Cardiac muscle cell (in vitro differentiated cells and primary cell): ENCODE measurements at regions not wholly inside any gene's neighbourhood (a gene's known extent, or its start where the extent isn't known, plus 50 kb on each side); places are given as distances from the start of the nearest gene placed in this dataset.

Experiments used
- DNase-seq, 2 donors: peaks; one replicate each; pipeline versions ENCODE4 v3.0.0 to v3.0.0-alpha.2; 2010 to 2017; ENCODE audit warnings: low read depth in 1 of 2, low spot score in 1 of 2
- H3K27ac ChIP-seq: fragments of 200-600 bp; sonication (generic); 2 replicates; pipeline ENCODE4 v1.5.1; 2016
- H3K27me3 ChIP-seq: fragments of 200-600 bp; sonication (generic); 2 replicates; pipeline ENCODE4 v1.6.0; 2016; ENCODE audit warnings: control low read depth
- H3K36me3 ChIP-seq: fragments of 200-600 bp; sonication (generic); 2 replicates; pipeline ENCODE4 v1.5.1; 2016; ENCODE audit warnings: control low read depth
- H3K4me1 ChIP-seq: fragments of 200-600 bp; sonication (generic); 2 replicates; pipeline ENCODE4 v1.8.1; 2017; ENCODE audit warnings: low read depth, mild to moderate bottlenecking, mixed run types
- H3K4me3 ChIP-seq: fragments of 200-600 bp; sonication (generic); 2 replicates; pipeline ENCODE4 v1.5.1; 2016; ENCODE audit warnings: mild to moderate bottlenecking
- H3K9me3 ChIP-seq: fragments of 200-600 bp; sonication (generic); 2 replicates; pipeline ENCODE4 v1.5.1; 2017; ENCODE audit warnings: low read depth, mild to moderate bottlenecking, control low read depth
- CTCF ChIP-seq: IDR thresholded peaks from 2 replicates; pipeline ENCODE4 v1.5.1; 2012; ENCODE audit warnings: low read depth, mild to moderate bottlenecking, low read length

- H3K4me3 ChIP-seq = no peak overlapping the region
- peaks cover 7% of the 10 kb centered on the region for H3K4me1 ChIP-seq
- H3K27ac ChIP-seq = no peak overlapping the region
- DNase-seq = no peak
- H3K9me3 ChIP-seq = no peaks in the 10 kb centered on the region
- no peaks in the 10 kb centered on the region for H3K36me3 ChIP-seq
- H3K27me3 ChIP-seq = no peaks in the 10 kb centered on the region
- no peak for TF ChIP-seq CTCF
Measured at GRCh38 chr5:110262749-110263148, 463.7 kb downstream of the TMEM232 start.

- DNase-seq = no peak
- TF ChIP-seq CTCF = no peak
- Histone ChIP-seq H3K4me1 (peaks cover under 1% of the 10 kb centered on the region), H3K4me3 (no peak overlapping the region), H3K36me3 (no peaks in the 10 kb centered on the region), H3K27ac (no peak overlapping the region), H3K27me3 (no peaks in the 10 kb centered on the region), H3K9me3 (no peaks in the 10 kb centered on the region)
Measured at GRCh38 chr5:110264661-110265060, 461.8 kb downstream of the TMEM232 start.

GRCh38 chr5:110265162-110265561 is 461.3 kb downstream of the TMEM232 start:
- no peak for TF ChIP-seq CTCF
- Histone ChIP-seq H3K27me3 (no peaks in the 10 kb centered on the region), H3K36me3 (no peaks in the 10 kb centered on the region), H3K27ac (no peak overlapping the region), H3K4me3 (no peak overlapping the region), H3K9me3 (no peaks in the 10 kb centered on the region), H3K4me1 (no peaks in the 10 kb centered on the region)
- no peak for DNase-seq

GRCh38 chr5:110267714-110268113 is 458.8 kb downstream of the TMEM232 start:
- Histone ChIP-seq H3K27ac (no peak overlapping the region), H3K27me3 (no peaks in the 10 kb centered on the region), H3K4me1 (no peaks in the 10 kb centered on the region), H3K36me3 (no peaks in the 10 kb centered on the region), H3K4me3 (no peak overlapping the region), H3K9me3 (no peaks in the 10 kb centered on the region)
- TF ChIP-seq CTCF = no peak
- no peak for DNase-seq

- DNase-seq = no peak
- Histone ChIP-seq H3K4me3 (no peak overlapping the region), H3K36me3 (no peaks in the 10 kb centered on the region), H3K4me1 (no peaks in the 10 kb centered on the region), H3K9me3 (no peaks in the 10 kb centered on the region), H3K27me3 (no peaks in the 10 kb centered on the region), H3K27ac (no peak overlapping the region)
- TF ChIP-seq CTCF = no peak
Measured at GRCh38 chr5:110268283-110268682, 458.2 kb downstream of the TMEM232 start.

GRCh38 chr5:110268985-110269384 is 457.5 kb downstream of the TMEM232 start:
- DNase-seq = no peak
- Histone ChIP-seq H3K27me3 (no peaks in the 10 kb centered on the region), H3K36me3 (no peaks in the 10 kb centered on the region), H3K4me3 (no peak overlapping the region), H3K27ac (no peak overlapping the region), H3K4me1 (no peaks in the 10 kb centered on the region), H3K9me3 (no peaks in the 10 kb centered on the region)
- no peak for TF ChIP-seq CTCF
